K562 (cell line): ENCODE measurements at regions not wholly inside any gene's neighbourhood (a gene's known extent, or its start where the extent isn't known, plus 50 kb on each side); places are given as distances from the start of the nearest gene placed in this dataset.

ENCODE experiments used
- DIDO1 ChIP-seq: fragments of 450-650 bp; IDR thresholded peaks from 2 replicates; pipeline ENCODE4 v1.6.1; 2016; ENCODE audit warnings: low read depth, missing biosample characterization, missing genetic modification characterization
- EZH2 ChIP-seq: IDR thresholded peaks from 2 replicates; pipeline ENCODE4 v1.6.1; 2012; ENCODE audit warnings: low read depth, mild to moderate bottlenecking, inconsistent platforms, low read length, borderline replicate concordance
- TARDBP ChIP-seq: fragments of 450-650 bp; IDR thresholded peaks from 2 replicates; pipeline ENCODE4 v1.6.1; 2016
- YY1 ChIP-seq, 3 experiments: IDR thresholded peaks; 2 replicates each; pipeline ENCODE4 v1.6.1; 2011; ENCODE audit warnings: low read length in 2 of 3, mild to moderate bottlenecking in 2 of 3, moderate library complexity in 2 of 3, borderline replicate concordance in 1 of 3, control low read depth in 1 of 3, low read depth in 1 of 3; ENCODE audit not compliant: insufficient read depth in 3 of 3, insufficient replicate concordance in 2 of 3, control insufficient read depth in 1 of 3, insufficient read length in 1 of 3; ENCODE audit errors: extremely low read depth in 1 of 3
- ZNF766 ChIP-seq: fragments of 200-800 bp; sonication (Bioruptor generic); conservative IDR thresholded peaks from 2 replicates; pipeline ENCODE4 v1.6.1; 2016; ENCODE audit warnings: missing genetic modification characterization, missing compliant biosample characterization
- TF ChIP-seq, protein P1 (sequence below), 3 experiments: IDR thresholded peaks in 2 of 3; conservative IDR thresholded peaks in 1 of 3; 2 replicates each; pipeline ENCODE4 v1.5.1; 2011 to 2012; ENCODE audit warnings: low read length in 3 of 3, mild to moderate bottlenecking in 3 of 3, control low read depth in 2 of 3, improper control_type of control experiment in 1 of 3, inconsistent platforms in 1 of 3, low read depth in 1 of 3, mixed read lengths in 1 of 3, moderate library complexity in 1 of 3; ENCODE audit not compliant: insufficient read depth in 2 of 3
- TF ChIP-seq, protein P2 (sequence below): sonication (generic); formaldehyde crosslinking; IDR thresholded peaks from 2 replicates; pipeline ENCODE4 v1.5.0; 2020; ENCODE audit warnings: missing genetic modification reagents

DNA sequence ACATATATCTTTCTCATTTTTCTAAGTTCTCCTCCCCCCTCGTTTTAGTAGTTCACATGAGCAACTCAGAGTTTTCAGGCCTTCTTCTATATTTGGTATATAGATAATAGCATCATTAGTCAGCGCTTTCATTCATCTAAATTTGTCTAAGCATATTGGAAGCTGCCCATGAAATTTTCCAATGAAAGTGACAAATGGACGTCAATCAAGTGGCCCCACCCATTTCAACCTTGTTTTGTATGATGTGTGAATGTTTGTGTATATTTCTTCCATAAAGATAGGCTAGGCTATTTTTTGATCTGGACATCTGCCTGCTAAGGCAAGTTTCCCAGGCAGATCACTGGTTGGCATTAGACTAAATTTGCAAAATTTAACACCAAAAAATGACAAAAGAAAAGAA is 104.0 kb upstream of the SSBP2 start:
- TF ChIP-seq, protein P1, sequence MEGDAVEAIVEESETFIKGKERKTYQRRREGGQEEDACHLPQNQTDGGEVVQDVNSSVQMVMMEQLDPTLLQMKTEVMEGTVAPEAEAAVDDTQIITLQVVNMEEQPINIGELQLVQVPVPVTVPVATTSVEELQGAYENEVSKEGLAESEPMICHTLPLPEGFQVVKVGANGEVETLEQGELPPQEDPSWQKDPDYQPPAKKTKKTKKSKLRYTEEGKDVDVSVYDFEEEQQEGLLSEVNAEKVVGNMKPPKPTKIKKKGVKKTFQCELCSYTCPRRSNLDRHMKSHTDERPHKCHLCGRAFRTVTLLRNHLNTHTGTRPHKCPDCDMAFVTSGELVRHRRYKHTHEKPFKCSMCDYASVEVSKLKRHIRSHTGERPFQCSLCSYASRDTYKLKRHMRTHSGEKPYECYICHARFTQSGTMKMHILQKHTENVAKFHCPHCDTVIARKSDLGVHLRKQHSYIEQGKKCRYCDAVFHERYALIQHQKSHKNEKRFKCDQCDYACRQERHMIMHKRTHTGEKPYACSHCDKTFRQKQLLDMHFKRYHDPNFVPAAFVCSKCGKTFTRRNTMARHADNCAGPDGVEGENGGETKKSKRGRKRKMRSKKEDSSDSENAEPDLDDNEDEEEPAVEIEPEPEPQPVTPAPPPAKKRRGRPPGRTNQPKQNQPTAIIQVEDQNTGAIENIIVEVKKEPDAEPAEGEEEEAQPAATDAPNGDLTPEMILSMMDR (IDR thresholded peaks at IDR 0.05 in 2 of 3, conservative IDR thresholded peaks at IDR 0.05 in 1 of 3; ENCODE audit: insufficient read depth in 2 of 3, low read depth in 1 of 3, low read length in 3 of 3), result no peak
- TF ChIP-seq ZNF766 (no peak), YY1 (IDR thresholded peaks at IDR 0.05; ENCODE audit: borderline replicate concordance in 1 of 3, control insufficient read depth in 1 of 3, extremely low read depth in 1 of 3, insufficient read depth in 3 of 3, insufficient read length in 1 of 3, insufficient replicate concordance in 2 of 3, low read depth in 1 of 3, low read length in 2 of 3) (no peak), EZH2 (no peak), TARDBP (no peak), DIDO1 (tag) (no peak)
- TF ChIP-seq, protein P2, sequence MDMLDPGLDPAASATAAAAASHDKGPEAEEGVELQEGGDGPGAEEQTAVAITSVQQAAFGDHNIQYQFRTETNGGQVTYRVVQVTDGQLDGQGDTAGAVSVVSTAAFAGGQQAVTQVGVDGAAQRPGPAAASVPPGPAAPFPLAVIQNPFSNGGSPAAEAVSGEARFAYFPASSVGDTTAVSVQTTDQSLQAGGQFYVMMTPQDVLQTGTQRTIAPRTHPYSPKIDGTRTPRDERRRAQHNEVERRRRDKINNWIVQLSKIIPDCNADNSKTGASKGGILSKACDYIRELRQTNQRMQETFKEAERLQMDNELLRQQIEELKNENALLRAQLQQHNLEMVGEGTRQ (CRISPR knock-in tag), result no peak
